OCI-LY7 (cell line): ENCODE measurements at regions not wholly inside any gene's neighbourhood (a gene's known extent, or its start where the extent isn't known, plus 50 kb on each side); places are given as distances from the start of the nearest gene placed in this dataset.

Source experiments
- BruUV-seq: library from RNA; stranded (reverse); fragments of 400-500 nt; replicated peaks from 2 replicates; lab custom pipeline; 2021; lab: Mats Ljungman, UMichigan
- CTCF ChIA-PET: fragments of 300-600 bp; sonication (Branson Sonifier 250); formaldehyde crosslinking; loops from one replicate; lab custom pipeline; 2022; ENCODE audit warnings: antibody characterized with exemption; ENCODE audit not compliant: unreplicated experiment; lab: Charles Lee
- POLR2A ChIA-PET: fragments of 300-600 bp; sonication (Branson Sonifier 250); formaldehyde crosslinking; loops from one replicate; lab custom pipeline; 2022; ENCODE audit warnings: antibody characterized with exemption; lab: Charles Lee
- DNase-seq: peaks from one replicate; pipeline ENCODE4 v3.0.0-alpha.2; 2015; ENCODE audit warnings: low spot score
- H2AFZ ChIP-seq: fragments of 200-600 bp; sonication (generic), shearing (Covaris generic); 2 replicates; pipeline ENCODE4 v1.6.1; 2014; ENCODE audit warnings: mild to moderate bottlenecking, antibody characterized with exemption, low read length, moderate library complexity
- H3K27ac ChIP-seq: fragments of 200-600 bp; sonication (generic); 2 replicates; pipeline ENCODE4 v1.5.1; 2014; ENCODE audit warnings: mixed run types, low read depth, mild to moderate bottlenecking, moderate library complexity, low read length, inconsistent platforms; ENCODE audit not compliant: poor library complexity, severe bottlenecking
- H3K36me3 ChIP-seq: fragments of 200-600 bp; sonication (generic); 2 replicates; pipeline ENCODE4 v1.6.1; 2014; ENCODE audit warnings: mild to moderate bottlenecking, antibody characterized with exemption, low read length, moderate library complexity, mixed read lengths; ENCODE audit not compliant: insufficient read depth
- H3K4me1 ChIP-seq: fragments of 200-600 bp; sonication (generic); 2 replicates; pipeline ENCODE4 v1.5.1; 2014; ENCODE audit warnings: mild to moderate bottlenecking, low read length; ENCODE audit not compliant: insufficient read depth, poor library complexity, severe bottlenecking
- H3K4me2 ChIP-seq: fragments of 200-600 bp; sonication (generic); 2 replicates; pipeline ENCODE4 v1.6.1; 2014; ENCODE audit warnings: mild to moderate bottlenecking, low read length
- H3K4me3 ChIP-seq: fragments of 200-600 bp; sonication (generic); 2 replicates; pipeline ENCODE4 v1.5.1; 2014; ENCODE audit warnings: mild to moderate bottlenecking, low read depth, low read length; ENCODE audit not compliant: poor library complexity, severe bottlenecking
- H3K79me2 ChIP-seq: fragments of 200-600 bp; sonication (generic); 2 replicates; pipeline ENCODE4 v1.6.1; 2016; ENCODE audit warnings: low read depth, mild to moderate bottlenecking, low read length, moderate library complexity, mixed read lengths; ENCODE audit not compliant: insufficient read depth
- H3K9me2 ChIP-seq: fragments of 200-600 bp; sonication (generic); 2 replicates; pipeline ENCODE4 v1.6.1; 2016; ENCODE audit warnings: mild to moderate bottlenecking, low read length, mixed read lengths; ENCODE audit not compliant: insufficient read depth
- H3K9me3 ChIP-seq: fragments of 200-600 bp; sonication (generic); 2 replicates; pipeline ENCODE4 v1.6.1; 2014; ENCODE audit warnings: mild to moderate bottlenecking, mixed run types, low read length, mixed read lengths
- H4K20me1 ChIP-seq: fragments of 200-600 bp; sonication (generic); 2 replicates; pipeline ENCODE4 v1.6.1; 2014; ENCODE audit warnings: mild to moderate bottlenecking, antibody characterized with exemption, low read length, moderate library complexity, mixed read lengths; ENCODE audit not compliant: insufficient read depth
- EZH2phosphoT487 ChIP-seq: fragments of 200-600 bp; sonication (generic); IDR thresholded peaks from 2 replicates; pipeline ENCODE4 v1.6.1; 2018; ENCODE audit warnings: low read depth, borderline replicate concordance, mild to moderate bottlenecking, mixed run types, antibody characterized with exemption, low read length, moderate library complexity, mixed read lengths
- intact Hi-C: fragments of 100-400 bp; cut with micrococcal nuclease; formaldehyde crosslinking; loops from one replicate; pipeline ENCODE4 v1.10.0; 2022; ENCODE audit not compliant: unreplicated experiment
- TF ChIP-seq, protein P1 (sequence below): fragments of 200-600 bp; sonication (generic); conservative IDR thresholded peaks from 2 replicates; pipeline ENCODE4 v1.5.1; 2014; ENCODE audit warnings: mild to moderate bottlenecking, antibody characterized with exemption, low read length, moderate library complexity, mixed read lengths

- H2AFZ ChIP-seq, result no peak overlapping the region
- no TSS peak for BruUV-seq
- DNase-seq, result no peak
- ChIA-PET POLR2A (no interaction called here), CTCF (no interaction called here)
- H3K4me3 ChIP-seq, result no peak overlapping the region
- H3K4me1 ChIP-seq, result no peaks in the 10 kb centered on the region
- no peaks in the 10 kb centered on the region for H3K79me2 ChIP-seq
- intact Hi-C loops, result no loop called here
- H3K9me2 ChIP-seq, result no peaks in the 10 kb centered on the region
- no peaks in the 10 kb centered on the region for H3K36me3 ChIP-seq
- TF ChIP-seq, protein P1, sequence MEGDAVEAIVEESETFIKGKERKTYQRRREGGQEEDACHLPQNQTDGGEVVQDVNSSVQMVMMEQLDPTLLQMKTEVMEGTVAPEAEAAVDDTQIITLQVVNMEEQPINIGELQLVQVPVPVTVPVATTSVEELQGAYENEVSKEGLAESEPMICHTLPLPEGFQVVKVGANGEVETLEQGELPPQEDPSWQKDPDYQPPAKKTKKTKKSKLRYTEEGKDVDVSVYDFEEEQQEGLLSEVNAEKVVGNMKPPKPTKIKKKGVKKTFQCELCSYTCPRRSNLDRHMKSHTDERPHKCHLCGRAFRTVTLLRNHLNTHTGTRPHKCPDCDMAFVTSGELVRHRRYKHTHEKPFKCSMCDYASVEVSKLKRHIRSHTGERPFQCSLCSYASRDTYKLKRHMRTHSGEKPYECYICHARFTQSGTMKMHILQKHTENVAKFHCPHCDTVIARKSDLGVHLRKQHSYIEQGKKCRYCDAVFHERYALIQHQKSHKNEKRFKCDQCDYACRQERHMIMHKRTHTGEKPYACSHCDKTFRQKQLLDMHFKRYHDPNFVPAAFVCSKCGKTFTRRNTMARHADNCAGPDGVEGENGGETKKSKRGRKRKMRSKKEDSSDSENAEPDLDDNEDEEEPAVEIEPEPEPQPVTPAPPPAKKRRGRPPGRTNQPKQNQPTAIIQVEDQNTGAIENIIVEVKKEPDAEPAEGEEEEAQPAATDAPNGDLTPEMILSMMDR, result no peak
- TF ChIP-seq EZH2phosphoT487, result no peak
- no peaks in the 10 kb centered on the region for H3K9me3 ChIP-seq
- H3K4me2 ChIP-seq, result no peak overlapping the region
- H3K27ac ChIP-seq, result no peak overlapping the region
- H4K20me1 ChIP-seq, result no peaks in the 10 kb centered on the region
Observed at GRCh38 chr11:71064183-71064582, 188.2 kb downstream of the SHANK2 start.

DNA sequence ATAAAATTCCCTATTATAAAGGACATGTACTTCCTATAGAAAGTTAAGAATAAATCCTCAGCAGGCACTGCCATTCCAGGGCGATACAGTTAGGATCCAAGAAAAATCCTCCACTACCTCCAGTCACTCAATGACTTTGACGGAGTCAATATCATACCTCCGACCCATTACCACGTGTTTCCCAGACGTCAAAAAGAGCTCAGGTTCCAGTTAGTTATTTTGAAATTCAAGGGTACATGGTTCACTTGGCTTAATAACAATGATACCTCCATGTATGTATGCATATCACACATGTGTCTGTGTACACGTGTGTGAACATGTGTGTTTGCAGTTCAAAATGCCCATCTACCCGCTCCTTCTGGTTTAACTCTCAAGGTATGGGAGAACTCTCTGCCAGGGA, 189.2 kb downstream of the SHANK2 start:
- CTCF ChIA-PET, result no interaction called here
- Histone ChIP-seq H3K79me2 (no peaks in the 10 kb centered on the region), H3K27ac (no peak overlapping the region), H3K4me3 (no peak overlapping the region), H3K4me1 (no peaks in the 10 kb centered on the region), H3K9me2 (no peaks in the 10 kb centered on the region), H2AFZ (no peak overlapping the region), H4K20me1 (no peaks in the 10 kb centered on the region), H3K9me3 (no peaks in the 10 kb centered on the region), H3K4me2 (no peak overlapping the region), H3K36me3 (no peaks in the 10 kb centered on the region)
- TF ChIP-seq, protein P1, result no peak
- no peak for TF ChIP-seq EZH2phosphoT487
- intact Hi-C loops, result no loop called here
- POLR2A ChIA-PET, result interaction anchor here (0.6 kb wide), 1 partner anchor 82 kb away, joined by 3 read pairs; no protein-coding TSS in a partner anchor
- no TSS peak for BruUV-seq
- no peak for DNase-seq

DNA sequence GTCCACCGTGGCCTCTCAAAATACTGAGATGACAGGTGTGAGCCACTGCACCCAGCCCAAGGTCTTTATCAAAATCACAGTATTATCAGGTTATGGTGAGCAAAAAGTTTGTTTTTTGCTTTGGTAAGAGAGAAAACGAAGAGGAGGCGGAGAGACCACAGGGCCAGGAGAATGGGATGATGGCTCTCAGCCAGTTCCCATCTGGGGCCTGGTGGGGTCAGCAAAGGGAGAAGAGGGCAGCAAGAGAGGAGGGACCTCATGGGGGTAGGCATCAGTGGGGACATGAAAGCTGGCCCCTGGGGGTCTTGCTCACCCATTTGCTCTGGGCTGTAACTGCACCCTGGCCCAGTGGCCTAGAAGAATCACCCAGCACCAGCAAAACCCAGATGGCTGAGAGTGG, 190.2 kb downstream of the SHANK2 start:
- no peaks in the 10 kb centered on the region for H3K9me3 ChIP-seq
- ChIA-PET CTCF (no interaction called here), POLR2A (no interaction called here)
- no peaks in the 10 kb centered on the region for H3K4me1 ChIP-seq
- DNase-seq, result no peak
- H3K79me2 ChIP-seq, result no peaks in the 10 kb centered on the region
- no peak overlapping the region for H3K27ac ChIP-seq
- no peak overlapping the region for H3K4me2 ChIP-seq
- H3K4me3 ChIP-seq, result no peak overlapping the region
- no peaks in the 10 kb centered on the region for H3K9me2 ChIP-seq
- intact Hi-C loops, result no loop called here
- no peak for TF ChIP-seq EZH2phosphoT487
- TF ChIP-seq, protein P1, result 0 out of 2 replicates have a peak, but pooled peaks have one; percentile 12
- H3K36me3 ChIP-seq, result no peaks in the 10 kb centered on the region
- H4K20me1 ChIP-seq, result no peaks in the 10 kb centered on the region
- BruUV-seq, result no TSS peak
- no peak overlapping the region for H2AFZ ChIP-seq
